Activated naive CD8-positive, alpha-beta T cell (primary cell): ENCODE measurements at regions not wholly inside any gene's neighbourhood (a gene's known extent, or its start where the extent isn't known, plus 50 kb on each side); places are given as distances from the start of the nearest gene placed in this dataset.

Experiments
- H3K27ac Mint-ChIP-seq: one replicate; pipeline ENCODE4 v1.8.0; 2021; ENCODE audit warnings: mixed read lengths
- H3K27me3 Mint-ChIP-seq: one replicate; pipeline ENCODE4 v1.8.0; 2021; ENCODE audit warnings: mixed read lengths
- H3K36me3 Mint-ChIP-seq: one replicate; pipeline ENCODE4 v1.8.0; 2021; ENCODE audit warnings: mixed read lengths
- H3K4me1 Mint-ChIP-seq: one replicate; pipeline ENCODE4 v1.8.0; 2021; ENCODE audit warnings: low read depth, mixed read lengths
- H3K4me3 Mint-ChIP-seq: one replicate; pipeline ENCODE4 v1.8.0; 2021; ENCODE audit warnings: mild to moderate bottlenecking, mixed read lengths
- H3K9me3 Mint-ChIP-seq: one replicate; pipeline ENCODE4 v1.8.0; 2021; ENCODE audit warnings: low read depth, mixed read lengths

- H3K27ac Mint-ChIP-seq = no peak overlapping the region
- H3K27me3 Mint-ChIP-seq = peaks cover 7% of the 10 kb centered on the region
- H3K36me3 Mint-ChIP-seq = no peaks in the 10 kb centered on the region
- H3K4me3 Mint-ChIP-seq = no peak overlapping the region
- H3K9me3 Mint-ChIP-seq = no peaks in the 10 kb centered on the region
- H3K4me1 Mint-ChIP-seq = no peaks in the 10 kb centered on the region
These were observed 185.1 kb upstream of the CDKN3 start for GRCh38 chr14:54211551-54212308.

DNA sequence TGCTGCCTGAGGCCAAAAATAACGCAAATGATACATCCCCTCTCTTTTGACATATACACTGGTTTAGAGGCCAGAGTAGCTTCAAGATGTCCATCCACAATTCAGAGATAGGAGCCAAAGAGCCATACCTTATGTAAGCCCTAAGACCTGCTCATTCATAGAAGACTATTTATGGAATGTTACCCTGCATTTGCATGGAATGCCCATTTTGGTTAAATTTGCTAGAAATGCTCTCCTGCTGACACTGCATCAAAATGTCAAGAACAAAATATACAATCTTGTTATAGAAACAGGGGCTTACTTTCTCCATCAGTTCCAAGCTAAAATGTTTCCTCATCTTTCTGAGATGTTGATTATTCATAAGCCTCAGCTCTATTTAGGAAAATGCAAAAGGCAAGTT is 183.3 kb upstream of the CDKN3 start:
- no peaks in the 10 kb centered on the region for H3K9me3 Mint-ChIP-seq
- no peak overlapping the region for H3K27ac Mint-ChIP-seq
- H3K27me3 Mint-ChIP-seq = peaks cover 17% of the 10 kb centered on the region
- H3K36me3 Mint-ChIP-seq = peaks cover 3% of the 10 kb centered on the region
- no peak overlapping the region for H3K4me3 Mint-ChIP-seq
- peaks cover 1% of the 10 kb centered on the region for H3K4me1 Mint-ChIP-seq

DNA sequence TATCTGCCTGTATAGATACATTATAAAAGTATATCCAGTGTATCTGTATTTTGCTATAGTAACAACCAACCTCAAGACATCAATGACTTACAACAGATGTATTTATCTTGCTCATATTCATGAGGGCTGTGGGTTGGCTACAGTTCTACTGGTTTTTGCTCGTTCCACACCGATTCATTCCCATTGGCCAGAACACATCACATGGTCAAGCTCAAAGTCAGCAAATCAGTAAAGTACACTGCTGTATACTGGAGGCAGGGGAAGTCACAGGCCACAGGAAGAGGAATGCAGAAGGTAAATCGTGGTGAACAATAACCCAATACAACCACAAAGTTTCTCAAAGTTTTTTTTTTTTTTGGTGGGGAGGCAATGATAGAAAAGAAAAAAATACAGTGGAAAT is 180.0 kb upstream of the CDKN3 start:
- Mint-ChIP-seq H3K36me3 (peaks cover 3% of the 10 kb centered on the region), H3K4me1 (peaks cover 22% of the 10 kb centered on the region), H3K27ac (no peak overlapping the region), H3K4me3 (no peak overlapping the region), H3K9me3 (no peaks in the 10 kb centered on the region), H3K27me3 (peaks cover 37% of the 10 kb centered on the region)

GRCh38 chr14:54219261-54220070 is 177.3 kb upstream of the CDKN3 start:
- Mint-ChIP-seq H3K4me1 (peaks cover 22% of the 10 kb centered on the region), H3K36me3 (peaks cover 3% of the 10 kb centered on the region), H3K9me3 (no peaks in the 10 kb centered on the region), H3K27ac (no peak overlapping the region), H3K4me3 (peak overlapping the region; percentile 79), H3K27me3 (peaks cover 52% of the 10 kb centered on the region)

DNA sequence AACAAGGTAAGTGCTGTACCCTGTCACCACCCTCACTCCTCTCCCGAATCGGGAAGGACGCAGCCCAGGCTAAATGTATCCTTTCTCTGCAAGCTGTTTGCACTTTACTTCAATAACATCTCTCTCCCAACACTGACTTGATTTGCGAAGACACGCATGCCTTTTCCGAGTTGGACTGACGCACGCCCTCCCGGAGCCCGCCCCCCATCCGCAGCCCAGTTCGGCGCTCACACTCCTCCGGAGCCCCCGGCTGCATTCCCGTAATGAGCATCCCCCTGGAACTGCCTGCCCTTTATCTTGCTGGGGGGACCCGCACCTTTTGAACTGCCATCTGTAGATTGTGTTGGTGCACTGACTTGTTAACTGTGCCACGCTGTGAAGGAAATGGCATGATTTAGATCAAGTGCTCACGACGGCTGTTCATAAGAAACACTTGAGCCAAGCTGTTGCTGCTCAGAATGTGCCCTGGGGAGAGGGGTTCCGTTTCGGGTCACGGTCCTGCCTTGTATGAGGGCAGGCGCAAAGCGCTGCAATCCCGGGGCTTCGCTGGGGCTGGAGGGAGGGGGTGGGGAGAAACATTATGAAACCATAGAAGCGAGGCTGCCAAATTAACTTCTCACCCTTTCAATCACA is 176.6 kb upstream of the CDKN3 start:
- Mint-ChIP-seq H3K27ac (no peak overlapping the region), H3K36me3 (peaks cover 3% of the 10 kb centered on the region), H3K9me3 (no peaks in the 10 kb centered on the region), H3K27me3 (peaks cover 52% of the 10 kb centered on the region), H3K4me3 (peak overlapping the region; percentile 79), H3K4me1 (peaks cover 22% of the 10 kb centered on the region)

GRCh38 chr14:54220704-54221431 is 175.9 kb upstream of the CDKN3 start:
- Mint-ChIP-seq H3K9me3 (no peaks in the 10 kb centered on the region), H3K4me1 (peaks cover 22% of the 10 kb centered on the region), H3K4me3 (peak overlapping the region; percentile 79), H3K27ac (no peak overlapping the region), H3K27me3 (peaks cover 50% of the 10 kb centered on the region), H3K36me3 (peaks cover 3% of the 10 kb centered on the region)

DNA sequence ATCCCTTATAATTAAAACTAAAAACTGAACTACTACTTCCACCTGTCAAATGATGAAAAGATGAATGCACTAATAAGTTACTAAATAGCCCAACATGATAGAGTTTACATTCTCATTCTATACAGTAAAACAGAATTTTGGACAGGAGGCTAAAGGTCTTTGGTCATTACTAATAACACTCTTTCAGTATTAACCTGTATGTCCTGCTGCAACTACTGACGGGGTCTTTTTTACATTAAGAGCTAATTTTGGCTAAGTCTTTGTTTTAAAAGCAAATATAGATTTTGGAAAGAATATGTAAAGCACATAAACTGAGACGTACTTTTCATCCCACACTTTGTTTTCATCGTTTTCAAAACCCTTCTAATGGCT is 175.4 kb upstream of the CDKN3 start:
- Mint-ChIP-seq H3K4me3 (no peak overlapping the region), H3K36me3 (peaks cover 3% of the 10 kb centered on the region), H3K27me3 (peaks cover 49% of the 10 kb centered on the region), H3K4me1 (peaks cover 22% of the 10 kb centered on the region), H3K27ac (no peak overlapping the region), H3K9me3 (no peaks in the 10 kb centered on the region)

DNA sequence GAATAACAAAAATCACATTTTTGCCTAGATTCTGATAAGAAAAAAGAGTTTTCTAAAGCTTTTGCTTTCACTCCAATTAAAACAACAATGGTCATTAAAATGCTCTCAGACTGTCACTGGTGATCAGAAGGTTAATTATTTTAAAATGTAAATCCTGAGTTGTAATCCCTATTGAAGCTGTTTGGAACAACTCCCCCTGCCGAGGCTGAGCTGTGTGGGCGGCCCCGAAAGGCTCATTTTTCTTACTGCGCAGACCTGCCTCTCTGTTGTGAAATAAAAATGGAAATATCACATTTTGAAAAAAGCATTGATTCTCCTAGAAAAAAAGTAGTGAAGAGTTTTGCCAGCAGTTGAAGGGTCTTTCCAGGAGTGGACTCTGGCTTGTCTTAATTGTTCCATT is 174.8 kb upstream of the CDKN3 start:
- no peak overlapping the region for H3K4me3 Mint-ChIP-seq
- peaks cover 22% of the 10 kb centered on the region for H3K4me1 Mint-ChIP-seq
- peaks cover 3% of the 10 kb centered on the region for H3K36me3 Mint-ChIP-seq
- H3K9me3 Mint-ChIP-seq = no peaks in the 10 kb centered on the region
- H3K27ac Mint-ChIP-seq = no peak overlapping the region
- H3K27me3 Mint-ChIP-seq = peaks cover 46% of the 10 kb centered on the region

- H3K4me1 Mint-ChIP-seq = peaks cover 19% of the 10 kb centered on the region
- peaks cover 45% of the 10 kb centered on the region for H3K27me3 Mint-ChIP-seq
- no peaks in the 10 kb centered on the region for H3K9me3 Mint-ChIP-seq
- no peaks in the 10 kb centered on the region for H3K36me3 Mint-ChIP-seq
- no peak overlapping the region for H3K27ac Mint-ChIP-seq
- H3K4me3 Mint-ChIP-seq = no peak overlapping the region
These were observed 172.9 kb upstream of the CDKN3 start for GRCh38 chr14:54223831-54224402.

DNA sequence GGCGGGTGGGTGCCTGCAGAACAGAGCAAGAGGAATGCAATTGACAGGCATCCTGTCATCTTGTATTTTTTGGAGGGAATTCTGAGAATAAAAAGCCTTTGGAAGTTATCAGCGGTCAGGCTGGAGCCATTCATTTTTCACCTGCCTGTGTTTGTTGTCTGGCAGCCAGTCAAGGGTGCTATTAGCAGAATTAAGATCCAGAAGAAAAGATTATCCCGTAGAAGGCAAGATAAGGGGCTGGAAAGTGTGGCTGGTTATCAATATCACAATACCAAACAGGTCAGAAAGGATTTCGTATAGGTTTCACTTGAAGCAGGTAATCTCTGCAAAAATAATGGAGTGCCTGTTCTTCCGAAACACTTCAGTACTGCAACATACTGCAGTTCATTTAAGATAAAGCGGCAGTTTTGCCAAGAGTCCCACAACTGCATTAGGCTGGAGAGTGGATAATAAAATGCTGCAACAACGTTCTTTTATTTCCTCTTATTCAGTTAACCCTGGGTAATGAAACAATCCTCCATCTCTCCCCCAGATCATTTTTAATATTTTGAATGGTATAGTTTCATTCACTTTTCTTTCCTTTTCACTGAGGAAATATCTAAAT is 171.2 kb upstream of the CDKN3 start:
- no peaks in the 10 kb centered on the region for H3K36me3 Mint-ChIP-seq
- H3K27me3 Mint-ChIP-seq = peaks cover 38% of the 10 kb centered on the region

GRCh38 chr14:54226103-54226502 is 170.7 kb upstream of the CDKN3 start:
- H3K36me3 Mint-ChIP-seq = no peaks in the 10 kb centered on the region
- no peaks in the 10 kb centered on the region for H3K9me3 Mint-ChIP-seq
- no peaks in the 10 kb centered on the region for H3K4me1 Mint-ChIP-seq
- H3K27me3 Mint-ChIP-seq = peaks cover 32% of the 10 kb centered on the region
- no peak overlapping the region for H3K4me3 Mint-ChIP-seq
- no peak overlapping the region for H3K27ac Mint-ChIP-seq

More for the DNA sequence above, 171.2 kb upstream of the CDKN3 start:
- Mint-ChIP-seq H3K4me3 (no peak overlapping the region), H3K27ac (no peak overlapping the region), H3K4me1 (peaks cover 4% of the 10 kb centered on the region), H3K9me3 (no peaks in the 10 kb centered on the region)

GRCh38 chr14:54226558-54226957 is 170.2 kb upstream of the CDKN3 start:
- Mint-ChIP-seq H3K27ac (no peak overlapping the region), H3K27me3 (peaks cover 28% of the 10 kb centered on the region), H3K4me1 (no peaks in the 10 kb centered on the region), H3K36me3 (no peaks in the 10 kb centered on the region), H3K4me3 (no peak overlapping the region), H3K9me3 (no peaks in the 10 kb centered on the region)

- no peaks in the 10 kb centered on the region for H3K4me1 Mint-ChIP-seq
- H3K4me3 Mint-ChIP-seq = no peak overlapping the region
- H3K27ac Mint-ChIP-seq = no peak overlapping the region
- H3K27me3 Mint-ChIP-seq = peaks cover 15% of the 10 kb centered on the region
- no peaks in the 10 kb centered on the region for H3K9me3 Mint-ChIP-seq
- H3K36me3 Mint-ChIP-seq = no peaks in the 10 kb centered on the region
These were observed 167.7 kb upstream of the CDKN3 start for GRCh38 chr14:54229136-54229535.

DNA sequence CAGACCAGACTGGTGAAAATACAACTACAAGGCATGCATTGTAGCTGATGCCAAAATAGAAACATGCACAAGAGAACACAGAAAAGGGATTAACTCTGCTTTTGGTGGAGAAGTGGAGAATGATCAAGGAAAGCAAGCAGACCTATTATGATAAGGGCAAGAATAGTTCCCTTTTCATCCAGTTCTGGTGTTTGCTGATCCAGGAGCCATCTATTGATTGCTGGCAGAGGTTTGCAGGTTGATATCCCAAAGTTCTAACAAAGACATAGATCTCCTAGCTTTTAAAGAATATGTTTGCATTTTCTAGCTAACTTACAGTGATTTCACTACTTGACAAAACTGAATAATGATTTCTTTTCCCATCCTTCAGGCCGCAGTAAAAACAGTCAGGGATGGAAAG is 166.2 kb upstream of the CDKN3 start:
- no peak overlapping the region for H3K27ac Mint-ChIP-seq
- peaks cover 16% of the 10 kb centered on the region for H3K27me3 Mint-ChIP-seq
- no peaks in the 10 kb centered on the region for H3K4me1 Mint-ChIP-seq
- H3K4me3 Mint-ChIP-seq = no peak overlapping the region
- peaks cover 6% of the 10 kb centered on the region for H3K9me3 Mint-ChIP-seq
- no peaks in the 10 kb centered on the region for H3K36me3 Mint-ChIP-seq
